NCI-H2196 (cell line): ENCODE measurements at regions not wholly inside any gene's neighbourhood (a gene's known extent, or its start where the extent isn't known, plus 50 kb on each side); places are given as distances from the start of the nearest gene placed in this dataset.

Experiments
- DNase-seq: peaks from one replicate; lab custom pipeline; 2025; ENCODE audit not compliant: unreplicated experiment; lab: John Stamatoyannopoulos, UW

DNA sequence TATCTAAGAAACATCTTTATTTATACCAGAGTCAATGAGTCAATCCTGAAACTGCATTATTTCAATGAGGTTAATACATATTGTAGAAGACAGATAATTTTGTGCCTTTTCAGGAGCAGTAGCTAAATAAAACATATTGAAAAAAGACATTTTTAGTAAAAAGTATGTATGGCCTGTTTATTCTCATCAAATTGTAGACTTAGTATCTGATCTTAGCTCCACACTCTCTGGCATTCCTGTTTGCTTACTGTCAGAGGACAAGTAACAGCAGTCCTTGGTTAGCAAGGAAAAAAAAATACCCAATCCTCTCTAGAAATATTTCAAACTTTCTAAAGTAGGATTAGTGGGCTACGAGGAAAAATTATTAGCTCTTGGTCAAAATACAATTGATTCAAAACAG is 50.5 kb upstream of the GUCY1A1 start:
- DNase-seq = no peak

DNA sequence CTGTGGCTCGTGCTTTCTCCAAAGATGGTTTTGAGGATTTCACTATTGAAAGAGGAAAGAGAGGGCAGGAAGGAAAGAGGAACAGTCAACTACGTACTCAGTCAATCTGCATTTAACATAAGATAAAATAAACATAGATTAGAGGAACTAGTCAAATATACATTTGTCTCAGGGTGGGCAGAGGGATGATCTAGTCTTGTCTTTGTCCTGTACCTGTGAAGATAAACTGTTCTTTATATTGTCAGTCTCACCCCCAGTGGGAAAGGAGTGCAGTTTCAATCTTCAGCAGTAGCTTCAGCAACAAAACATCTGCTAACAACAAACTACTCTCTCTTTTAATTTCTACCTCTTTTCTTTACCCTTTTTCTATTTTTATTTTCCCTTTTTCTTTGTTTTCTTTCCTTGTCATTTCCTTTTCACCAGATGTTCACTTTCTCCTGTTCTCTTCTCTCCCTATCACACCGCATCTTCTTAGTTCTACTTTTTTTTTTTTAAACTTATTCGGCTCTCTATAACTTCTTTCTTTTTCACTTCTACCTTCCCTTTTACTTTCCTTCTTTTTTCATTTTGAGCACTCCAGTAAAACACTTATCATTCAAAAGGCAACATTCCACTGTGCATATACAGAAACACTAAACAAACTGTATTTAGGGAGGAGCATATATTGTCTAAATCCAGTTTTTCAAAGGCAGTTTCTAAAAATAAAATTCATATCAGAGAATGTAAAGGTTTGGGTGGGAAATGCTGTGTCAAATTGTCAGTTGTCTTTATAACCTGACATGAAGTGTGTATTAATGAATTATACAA is 51.4 kb upstream of the GUCY1A1 start:
- no peak for DNase-seq

DNA sequence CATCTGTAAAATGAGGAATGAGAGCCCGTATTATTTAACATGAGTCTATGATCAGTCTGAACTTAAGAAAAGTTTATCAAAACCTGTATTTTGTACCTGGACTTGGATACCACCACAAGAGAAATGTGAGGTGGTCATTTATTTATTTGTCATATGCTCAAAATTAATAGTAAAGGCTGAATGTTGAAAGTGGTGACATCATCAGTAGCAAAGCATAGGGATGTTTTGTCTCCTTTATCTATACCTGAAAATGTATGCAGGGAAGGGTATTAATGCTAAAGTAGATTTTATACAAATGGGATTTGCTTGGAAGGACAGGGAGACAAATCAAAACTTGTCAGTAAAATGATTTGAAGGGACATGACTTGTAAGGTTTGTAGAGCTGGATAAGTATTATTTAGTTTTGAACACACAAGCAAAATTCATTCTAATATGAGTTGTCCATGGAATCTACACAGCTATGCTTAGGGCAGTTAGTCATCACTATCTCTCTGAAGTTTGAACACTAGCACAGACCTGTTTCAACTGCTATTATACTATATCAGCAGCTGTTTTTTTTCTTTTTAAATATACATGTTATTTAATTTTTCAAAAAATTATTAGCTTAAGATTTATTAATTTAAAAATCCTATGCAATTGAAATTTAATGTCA is 52.4 kb upstream of the GUCY1A1 start:
- DNase-seq = no peak

DNA sequence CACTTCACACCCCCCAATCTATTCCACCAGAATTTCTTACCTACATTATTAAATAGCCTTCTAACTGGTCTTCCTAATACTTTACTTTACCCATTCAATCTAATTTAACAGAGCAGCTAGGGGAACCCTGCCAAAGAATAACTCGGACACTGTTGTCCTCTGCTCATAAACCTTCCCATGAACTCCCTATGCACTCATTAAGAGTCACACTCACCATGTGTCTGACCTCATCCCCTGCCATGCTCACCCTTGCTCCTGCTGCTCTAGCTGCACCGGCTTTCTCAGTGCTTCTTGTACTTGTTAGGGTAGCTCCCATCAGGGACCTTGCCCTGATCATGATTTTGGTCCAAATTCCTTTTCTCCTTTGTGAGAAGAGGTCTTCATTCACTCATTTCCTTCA is 54.6 kb upstream of the GUCY1A1 start:
- no peak for DNase-seq

DNA sequence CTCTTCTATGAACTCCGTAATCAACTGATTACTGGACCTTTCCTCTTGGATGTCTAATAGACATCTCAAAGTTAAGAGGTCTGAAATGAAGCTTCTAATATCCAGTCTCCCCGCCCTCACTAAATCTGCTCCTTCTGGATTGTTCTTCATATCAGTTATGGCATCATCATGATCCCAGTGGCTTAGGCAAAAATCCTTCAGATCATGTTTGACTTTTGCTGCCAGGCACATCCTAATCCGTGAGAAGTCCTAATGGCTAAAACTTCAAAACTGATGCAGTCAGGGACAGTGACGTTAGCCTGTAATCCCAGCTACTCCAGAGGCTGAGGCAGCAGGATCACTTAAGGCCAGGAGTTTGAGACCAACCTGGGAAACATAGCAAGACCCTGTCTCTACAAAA is 55.1 kb upstream of the GUCY1A1 start:
- no peak for DNase-seq

DNA sequence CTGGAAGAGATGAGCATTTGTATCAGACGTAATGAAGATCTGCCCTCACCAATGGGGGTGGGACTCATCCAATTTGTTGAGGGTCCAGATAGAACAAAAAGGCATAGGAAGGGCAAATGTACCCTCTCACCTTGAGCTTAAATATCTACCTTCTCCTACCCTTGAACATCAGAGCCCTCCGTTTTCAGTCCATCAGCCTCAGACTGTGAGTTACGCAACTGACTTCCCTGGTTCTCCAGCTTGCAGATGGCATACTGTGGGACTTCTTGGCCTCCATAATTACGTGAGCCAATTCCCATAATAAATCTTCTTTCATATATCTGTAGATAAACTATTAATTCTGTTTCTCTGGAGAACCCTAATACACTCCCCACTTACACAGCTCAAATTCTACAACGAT is 56.5 kb upstream of the GUCY1A1 start:
- no peak for DNase-seq

DNA sequence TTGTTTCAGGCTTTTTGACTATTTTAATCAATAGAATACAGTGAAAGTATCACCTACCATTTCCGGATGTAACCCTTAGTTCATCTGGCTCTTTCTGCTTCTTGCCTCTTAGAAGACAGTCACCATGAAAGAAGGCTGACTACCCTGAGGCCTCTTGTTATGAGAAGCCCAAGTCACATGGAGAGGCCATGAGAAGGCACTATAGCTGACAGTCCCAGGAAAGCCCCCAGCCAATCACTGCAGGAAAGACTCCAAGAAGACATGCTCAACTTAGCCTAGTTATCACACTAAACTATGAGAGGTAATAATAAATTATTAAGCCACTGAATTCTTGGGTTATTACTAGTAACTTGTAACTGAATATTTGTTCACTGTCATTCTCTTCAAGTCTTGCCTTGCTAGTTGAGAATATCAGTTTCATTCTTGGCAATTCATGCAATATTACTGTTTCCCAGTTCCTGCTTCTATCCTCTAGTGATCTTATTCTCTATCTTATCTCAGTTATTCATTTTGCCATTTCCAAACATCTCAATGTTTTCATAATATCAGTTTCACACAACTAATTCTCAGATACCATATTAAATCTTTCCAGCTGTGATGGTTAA is 57.1 kb upstream of the GUCY1A1 start:
- DNase-seq = no peak

DNA sequence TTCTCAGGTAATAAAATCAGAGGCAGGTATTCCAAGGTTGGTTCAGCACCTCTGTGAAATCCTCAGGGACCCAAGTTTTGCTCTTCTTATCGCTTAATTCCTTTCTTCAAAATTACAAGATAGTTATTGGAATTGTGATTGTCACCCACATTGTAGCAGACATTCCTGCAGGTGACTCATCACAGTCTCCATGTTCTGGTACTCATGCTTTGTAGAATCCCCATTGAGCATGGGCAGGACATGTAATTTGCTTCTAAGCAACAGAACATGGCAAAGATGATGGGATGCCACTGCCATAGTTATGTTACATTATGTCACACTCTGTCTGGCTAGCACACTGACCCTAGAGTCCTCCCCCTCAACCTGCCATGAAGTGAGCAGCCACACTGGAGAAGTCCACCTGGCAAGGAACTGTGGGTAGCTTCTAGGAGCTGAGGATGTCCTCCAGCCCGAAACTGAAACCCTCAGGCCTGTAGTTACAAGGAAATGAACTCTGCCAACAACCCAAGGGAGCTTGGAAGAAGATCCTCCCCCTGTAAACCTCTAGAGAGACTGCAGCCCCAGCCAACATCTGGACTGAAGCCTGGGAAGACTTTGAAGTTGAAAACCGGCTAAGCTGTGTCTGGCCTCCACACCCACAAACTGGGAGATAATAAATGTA is 58.3 kb upstream of the GUCY1A1 start:
- DNase-seq = no peak

DNA sequence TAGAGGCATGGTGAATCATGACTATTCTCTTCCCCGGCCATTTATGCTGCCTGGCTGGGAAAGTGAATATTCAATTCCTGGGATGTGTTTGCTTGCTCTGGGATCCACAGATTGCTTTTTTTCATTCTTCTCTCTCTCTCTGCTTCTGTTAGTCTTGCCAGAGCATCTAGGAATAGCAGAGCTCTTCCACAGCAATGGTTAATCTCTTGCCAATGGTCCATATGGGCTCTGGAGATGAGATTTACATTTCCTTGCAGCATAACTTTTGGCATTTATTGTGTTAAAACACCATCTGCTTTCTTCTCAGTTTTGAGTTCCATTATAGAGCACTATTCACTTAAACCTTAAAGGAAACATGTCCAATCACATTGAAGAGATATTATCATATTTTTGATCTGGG is 59.2 kb upstream of the GUCY1A1 start:
- no peak for DNase-seq

DNA sequence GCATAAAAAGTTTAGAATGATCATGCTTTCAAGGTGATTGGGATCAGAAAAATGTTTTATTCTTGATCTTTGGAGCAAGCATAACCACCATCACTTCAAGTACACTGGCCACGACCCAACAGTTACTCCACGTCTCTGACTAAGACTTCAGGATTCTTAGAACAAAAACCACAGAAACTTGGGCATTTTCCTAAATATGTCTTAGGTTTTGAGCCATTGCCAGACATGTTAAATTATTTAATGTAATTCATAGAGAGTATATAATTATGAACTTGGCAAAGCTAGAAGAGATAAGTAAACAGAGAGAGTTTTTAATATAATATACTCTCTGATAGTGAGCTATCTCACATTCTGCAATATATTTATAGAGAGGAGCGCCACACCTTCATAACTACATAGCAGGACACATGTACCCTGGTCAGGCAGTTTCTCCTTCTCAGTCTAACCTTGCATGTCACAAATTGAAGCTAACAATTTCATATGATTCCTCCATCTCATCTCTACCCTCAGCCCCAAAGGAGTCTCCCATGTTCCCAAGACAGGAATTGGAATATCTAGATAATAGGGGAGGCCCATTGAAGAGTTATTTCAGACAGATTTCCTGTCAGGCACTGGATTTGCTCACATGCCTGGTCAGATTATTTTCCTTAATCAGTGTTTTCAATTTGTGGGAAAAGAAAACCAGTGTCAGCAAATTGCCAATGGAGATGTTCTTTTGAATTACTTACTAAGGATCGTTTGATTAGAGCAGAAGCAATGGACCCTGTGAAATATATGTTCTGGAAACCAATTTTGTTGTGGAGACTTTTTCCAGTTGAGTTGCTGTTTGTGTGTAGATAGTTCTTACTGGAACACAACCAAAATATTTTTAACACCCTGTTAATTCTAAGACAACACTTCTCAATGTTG is 61.7 kb upstream of the GUCY1A1 start:
- peak; percentile 1 for DNase-seq

DNA sequence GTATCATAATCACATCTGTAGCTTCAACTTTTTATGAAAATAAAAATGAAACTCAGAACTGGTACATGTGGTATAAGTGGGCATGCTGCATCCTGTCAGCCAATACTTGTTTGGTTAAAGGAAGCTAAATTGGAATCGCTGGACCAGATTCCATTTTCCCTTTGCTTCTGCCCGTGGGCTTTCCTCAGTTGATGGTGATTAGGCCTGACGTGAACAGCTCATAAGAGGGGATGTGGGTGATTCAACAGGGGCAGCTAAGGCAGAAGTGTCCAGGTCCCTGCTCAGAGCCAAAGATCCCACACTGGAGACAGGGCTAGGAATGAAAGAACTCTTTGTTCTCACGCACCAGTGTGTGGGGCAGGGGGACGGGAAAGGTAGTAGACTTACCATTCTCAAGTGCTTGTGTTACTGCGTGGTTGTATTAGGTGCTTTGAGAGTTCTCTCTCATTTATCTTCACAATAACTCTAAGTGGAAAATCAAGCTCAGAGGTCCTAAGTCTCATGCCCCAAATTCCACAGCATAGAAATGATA is 63.2 kb upstream of the GUCY1A1 start:
- DNase-seq = no peak

DNA sequence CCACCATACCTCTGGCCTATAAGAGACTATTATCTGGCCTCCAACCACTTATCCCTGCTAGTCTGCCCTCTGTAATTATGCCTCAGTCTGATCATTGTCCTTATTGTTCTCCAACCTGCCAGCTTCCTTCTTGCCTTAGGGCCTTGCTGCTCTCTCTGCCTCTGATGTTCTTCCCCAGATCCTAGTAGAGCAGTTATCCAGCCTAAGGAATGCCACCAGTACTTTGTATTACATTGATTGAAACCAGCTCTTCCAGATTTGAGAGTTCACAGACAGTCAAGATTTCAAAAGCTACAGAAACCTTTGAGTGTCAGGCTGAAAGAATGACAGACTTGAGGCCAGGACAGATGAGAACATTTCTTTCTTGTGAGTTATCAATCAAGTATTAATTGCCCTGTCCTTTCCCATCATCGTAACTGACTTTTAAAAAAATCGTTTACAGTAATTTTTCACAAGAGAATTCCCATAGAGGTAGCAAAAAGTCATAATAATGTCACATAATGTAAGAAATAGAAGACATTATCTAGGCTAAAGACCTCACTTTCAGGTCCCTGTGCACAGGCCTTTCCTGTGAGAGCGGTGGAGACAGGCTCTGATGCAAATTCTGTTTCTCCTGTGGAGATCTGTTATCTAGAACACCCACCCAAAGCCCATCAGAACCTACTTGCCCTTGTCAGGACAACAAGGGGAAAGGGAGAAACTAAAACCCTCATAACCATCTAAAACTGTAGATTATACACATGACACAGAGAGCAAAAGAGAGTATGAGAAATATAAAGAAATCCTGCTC is 64.1 kb upstream of the GUCY1A1 start:
- DNase-seq = no peak

DNA sequence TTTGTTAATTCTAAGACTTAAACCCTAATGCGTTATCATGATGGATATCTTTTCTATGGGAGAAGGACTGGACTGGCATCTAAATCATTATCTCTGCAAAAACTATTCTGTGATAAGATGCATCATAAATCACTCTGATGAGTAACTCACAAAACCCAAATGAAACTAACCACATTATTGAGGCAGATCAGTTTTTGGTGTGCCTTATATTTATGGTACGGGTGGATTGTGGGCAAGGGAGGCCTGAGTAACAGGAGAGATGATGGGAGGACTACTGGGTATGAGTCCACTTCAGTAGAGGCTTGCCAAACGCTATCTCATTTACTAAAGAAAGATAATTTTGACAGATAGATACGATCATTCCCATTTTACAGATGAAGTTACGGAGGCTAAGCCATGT is 66.4 kb upstream of the GUCY1A1 start:
- no peak for DNase-seq

DNA sequence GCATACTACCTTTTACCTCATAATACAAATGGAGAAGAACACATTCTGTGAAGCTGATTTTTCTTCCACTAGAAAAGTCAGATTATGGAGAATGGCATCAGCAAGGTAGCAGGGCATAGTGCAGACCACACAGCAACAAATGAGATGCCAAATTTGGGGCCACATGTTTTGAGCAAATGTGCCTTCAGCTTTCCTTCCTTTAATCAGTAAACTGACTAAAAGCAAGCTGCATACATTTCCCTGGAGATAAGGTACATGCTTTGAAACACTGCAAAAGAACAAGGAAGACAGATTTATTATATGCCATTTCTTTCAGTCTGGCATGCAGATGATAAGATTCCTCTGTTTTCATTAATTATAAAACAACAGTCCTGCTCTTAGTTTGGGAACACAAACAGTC is 67.1 kb upstream of the GUCY1A1 start:
- DNase-seq = no peak

DNA sequence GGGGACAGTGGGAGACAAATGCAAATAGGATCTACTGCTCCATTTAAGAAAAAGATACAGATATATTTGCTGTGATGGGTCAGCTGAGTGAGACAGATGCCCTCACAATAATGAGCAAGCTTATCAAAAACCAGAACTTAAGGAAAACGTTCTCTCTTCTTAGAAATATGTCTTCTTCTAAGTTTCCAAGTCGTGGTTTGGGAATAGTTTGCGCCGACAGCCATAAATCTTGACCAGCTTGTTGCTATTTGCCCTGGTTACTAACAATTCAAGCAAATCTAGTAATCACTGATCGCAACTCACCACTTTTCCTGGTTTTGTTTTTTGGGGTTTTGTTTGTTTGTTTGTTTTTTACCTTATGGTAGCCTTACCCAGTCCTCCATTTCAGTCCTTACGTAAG is 67.6 kb upstream of the GUCY1A1 start:
- DNase-seq = no peak

DNA sequence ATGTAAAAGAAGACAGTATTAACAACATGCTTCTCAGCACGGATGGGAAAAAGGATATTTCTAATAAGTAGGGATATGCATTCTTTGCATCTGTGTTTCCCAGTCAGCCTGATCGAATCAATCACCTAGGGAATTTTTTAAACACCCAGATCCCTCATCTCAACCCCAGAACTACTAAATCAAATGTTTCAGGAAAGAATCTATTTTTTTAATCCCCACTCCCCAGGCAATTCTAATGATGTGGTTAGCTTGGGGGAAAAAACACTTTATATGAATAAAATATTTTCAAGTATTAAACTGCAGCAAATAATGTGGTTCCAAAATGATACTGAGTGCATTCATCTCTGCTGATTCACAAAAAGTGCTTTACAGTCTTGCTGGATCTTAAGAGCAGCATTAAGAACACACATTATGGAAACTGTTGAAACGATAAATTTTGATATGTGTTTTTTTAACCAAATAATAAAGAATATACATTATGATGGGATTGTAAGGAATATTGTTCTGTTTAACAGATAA is 68.7 kb upstream of the GUCY1A1 start:
- no peak for DNase-seq

DNA sequence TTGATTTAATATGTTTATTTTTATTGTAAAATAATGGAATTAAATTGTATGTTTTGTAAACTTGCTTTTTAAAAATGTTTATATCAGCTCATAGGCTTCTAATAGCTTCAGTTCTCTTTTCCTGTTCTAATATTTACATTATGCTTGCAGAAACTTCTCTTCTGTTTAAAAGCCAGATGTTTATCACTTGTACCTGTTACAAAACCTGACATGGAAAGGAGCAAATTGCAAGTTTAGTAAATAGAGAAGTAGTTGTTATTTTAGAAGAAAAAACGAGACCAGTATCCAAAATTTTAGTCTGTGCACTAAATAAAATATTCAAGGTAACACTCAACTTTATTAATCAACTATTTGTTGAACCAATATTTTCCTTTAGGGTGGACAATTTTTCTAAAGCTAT is 69.4 kb upstream of the GUCY1A1 start:
- DNase-seq = no peak

DNA sequence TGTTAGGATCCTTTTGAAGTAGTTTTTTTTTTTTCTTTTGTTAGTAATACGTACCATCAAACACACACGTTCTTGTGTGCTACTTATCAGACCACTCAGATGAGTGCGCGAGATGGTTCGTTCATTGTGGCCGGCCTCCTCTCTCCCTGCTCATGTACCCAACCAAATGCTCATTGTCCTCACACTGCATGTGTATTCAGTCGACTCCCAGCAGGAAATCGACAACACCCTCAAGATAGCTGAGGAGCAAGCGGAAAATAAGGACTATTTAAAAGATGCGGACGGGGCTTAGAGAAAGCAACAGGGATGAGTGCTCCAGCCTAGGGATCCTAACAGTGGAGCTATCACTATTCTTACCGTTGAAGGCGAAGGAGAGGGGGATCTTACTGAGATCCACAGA is 72.9 kb upstream of the GUCY1A1 start:
- no peak for DNase-seq

DNA sequence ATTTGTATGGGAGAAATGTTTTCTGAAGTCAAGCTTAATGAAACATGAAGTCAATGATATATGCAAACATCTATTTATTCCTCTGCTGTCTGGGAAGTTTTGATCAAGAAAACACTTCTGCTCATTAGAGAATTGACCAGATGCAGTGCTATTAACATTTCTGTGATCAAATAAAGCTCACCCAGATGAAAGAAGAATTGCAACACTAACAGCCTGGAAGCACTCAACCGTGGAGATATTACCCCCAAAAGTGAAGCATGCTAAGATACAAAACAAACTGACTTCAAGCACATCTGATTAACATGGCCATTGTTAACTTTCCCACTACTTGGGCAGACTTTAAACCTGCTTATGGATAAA is 73.7 kb upstream of the GUCY1A1 start:
- no peak for DNase-seq
